Pulmonary artery endothelial cell (primary cell): ENCODE measurements at regions not wholly inside any gene's neighbourhood (a gene's known extent, or its start where the extent isn't known, plus 50 kb on each side); places are given as distances from the start of the nearest gene placed in this dataset.

Experiments used
- DNase-seq: peaks from one replicate; pipeline ENCODE4 v3.0.0-alpha.2; 2011; ENCODE audit warnings: low read depth, low spot score

DNA sequence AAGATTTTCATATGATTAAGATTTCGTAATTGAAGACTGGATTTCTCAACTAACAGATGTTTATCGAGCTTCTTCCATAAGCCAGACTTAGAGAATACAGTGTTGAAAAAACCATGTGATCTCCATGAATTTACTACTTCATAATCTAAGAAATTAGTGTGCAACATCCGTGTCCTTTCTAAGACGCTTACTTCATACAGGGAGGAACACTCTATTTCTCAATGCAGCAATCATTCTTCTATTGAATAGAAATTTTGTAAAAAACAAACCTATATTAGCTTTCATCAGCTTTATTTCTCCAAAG is 946.3 kb downstream of the KCNJ2 start:
- no peak for DNase-seq

DNA sequence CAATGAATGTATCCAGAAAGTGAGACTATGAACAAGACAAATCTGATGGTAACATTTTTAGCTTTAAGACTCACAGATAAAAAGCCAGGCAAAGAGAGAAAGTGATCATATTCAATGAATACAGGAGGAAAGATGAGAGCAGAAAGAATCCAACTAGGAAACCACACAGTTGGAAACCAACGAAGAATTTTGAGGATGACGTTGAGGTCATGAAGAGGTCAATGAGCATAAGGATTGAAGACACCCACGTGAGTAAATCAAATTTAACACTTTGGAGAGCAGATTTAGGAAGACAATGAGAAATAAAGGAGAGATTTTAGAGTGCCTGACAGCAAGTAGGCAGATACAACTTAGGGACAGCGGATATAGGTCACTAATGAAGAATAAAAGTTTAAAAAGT is 948.1 kb downstream of the KCNJ2 start:
- DNase-seq = no peak

DNA sequence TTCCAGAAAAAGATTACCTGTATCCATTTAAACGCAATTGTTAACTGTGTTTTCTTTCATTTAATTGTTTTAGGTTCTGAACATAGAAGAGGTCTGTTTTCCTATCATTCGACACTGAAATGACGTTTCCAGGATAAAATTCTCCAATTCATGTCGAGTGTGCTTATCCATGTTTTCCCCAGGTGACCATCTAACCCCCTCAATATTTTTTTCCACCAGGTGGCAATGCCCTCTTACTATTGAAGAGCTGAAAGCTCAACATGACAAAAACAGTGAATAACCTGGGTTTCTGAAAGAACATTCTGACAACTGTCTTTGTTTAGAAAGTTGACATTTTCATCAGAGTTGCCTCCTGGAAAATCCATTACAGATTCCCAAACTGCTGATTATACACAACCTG is 948.7 kb downstream of the KCNJ2 start:
- DNase-seq = no peak

DNA sequence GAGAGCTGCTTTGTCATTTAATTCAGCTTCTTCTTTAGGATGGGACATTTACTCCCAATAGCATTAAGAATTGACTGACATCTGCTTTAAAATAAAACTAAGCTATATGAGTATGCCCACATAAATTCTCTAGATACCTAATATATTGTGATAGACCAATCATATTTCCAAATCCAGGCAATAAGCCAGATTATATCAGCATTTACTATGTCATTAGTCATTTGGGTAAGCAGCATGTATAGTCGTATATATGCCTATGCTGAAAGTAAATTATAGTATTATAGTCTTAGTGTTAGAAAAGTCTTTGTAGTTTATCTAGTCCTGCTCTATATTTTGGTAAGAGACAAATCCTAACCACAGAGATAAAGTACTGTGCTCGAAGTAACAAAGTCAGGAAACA is 958.1 kb downstream of the KCNJ2 start:
- DNase-seq = no peak

DNA sequence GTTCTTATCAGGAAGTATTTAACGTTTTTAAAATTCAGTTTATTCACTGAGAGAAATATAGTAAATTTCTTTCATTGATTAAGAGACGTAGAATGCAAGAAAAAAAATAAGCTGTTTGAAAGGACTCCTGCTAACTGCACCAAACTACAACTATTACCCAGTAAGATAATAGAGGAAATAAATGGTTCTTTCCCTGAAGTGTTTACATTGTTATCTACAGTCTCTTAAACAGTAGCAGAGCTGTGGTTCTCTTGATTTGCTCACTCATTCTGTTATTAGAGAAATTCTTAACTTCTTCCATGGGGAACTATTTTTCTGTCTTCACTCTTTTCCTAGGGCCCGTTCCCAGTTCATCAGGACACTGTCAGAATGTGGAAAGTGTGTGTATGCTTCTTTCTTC is 973.0 kb downstream of the KCNJ2 start:
- no peak for DNase-seq

DNA sequence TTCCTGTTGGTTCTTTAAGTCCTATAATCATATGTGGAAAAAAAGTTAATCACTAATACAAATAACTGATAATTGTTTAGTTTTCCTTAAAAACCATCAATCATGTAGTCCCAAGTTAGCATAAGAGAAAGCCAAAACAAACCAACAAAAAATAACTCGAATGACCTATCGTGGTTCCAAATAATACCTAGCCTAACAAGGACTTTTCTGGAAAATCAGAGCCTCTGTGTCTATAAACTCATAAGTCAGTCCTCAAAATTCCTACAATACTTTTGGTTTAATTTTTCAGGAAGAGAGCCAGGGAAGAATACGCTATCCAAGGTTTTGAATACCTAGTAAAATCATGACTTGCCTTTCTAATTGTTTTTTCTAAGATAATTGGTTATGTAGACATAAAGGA is 975.3 kb upstream of the SOX9 start:
- DNase-seq = no peak

DNA sequence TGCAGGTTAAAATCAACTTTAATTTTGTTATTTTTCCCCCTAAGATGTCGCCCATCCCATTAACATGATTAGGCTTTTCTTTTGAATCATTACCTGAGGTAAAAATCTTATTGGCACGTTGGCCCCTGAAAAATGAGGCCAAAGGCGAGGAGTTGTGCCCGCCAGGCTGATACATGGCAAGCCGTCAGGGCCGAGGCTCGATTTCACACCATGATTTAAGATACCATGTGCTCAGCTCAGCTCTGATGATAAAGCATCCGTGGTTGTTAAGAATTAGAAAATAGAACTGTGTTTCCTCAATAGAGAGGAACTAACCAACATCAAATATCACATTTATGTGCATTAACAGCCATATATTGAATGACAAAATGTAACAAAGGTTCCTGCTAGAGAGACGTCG is 972.9 kb upstream of the SOX9 start:
- no peak for DNase-seq

DNA sequence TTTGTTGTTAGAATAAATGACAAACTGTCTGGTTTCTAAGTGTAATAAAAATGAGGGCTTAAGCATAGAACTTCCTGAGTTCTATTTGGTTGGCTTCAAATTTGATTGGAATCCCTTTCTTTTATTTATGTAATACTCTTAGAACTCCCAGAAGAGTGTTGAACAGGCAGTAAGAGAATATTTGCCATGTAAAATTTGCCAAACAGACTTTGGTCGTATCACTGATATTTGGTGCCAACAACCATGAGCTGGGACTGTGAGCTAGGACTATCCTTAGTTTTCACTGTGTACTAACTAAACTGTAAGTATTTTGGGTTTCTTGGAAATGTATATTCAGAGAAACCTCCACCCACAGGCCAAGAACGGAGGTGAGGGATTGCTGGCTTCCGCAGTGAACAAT is 971.2 kb upstream of the SOX9 start:
- DNase-seq = no peak

DNA sequence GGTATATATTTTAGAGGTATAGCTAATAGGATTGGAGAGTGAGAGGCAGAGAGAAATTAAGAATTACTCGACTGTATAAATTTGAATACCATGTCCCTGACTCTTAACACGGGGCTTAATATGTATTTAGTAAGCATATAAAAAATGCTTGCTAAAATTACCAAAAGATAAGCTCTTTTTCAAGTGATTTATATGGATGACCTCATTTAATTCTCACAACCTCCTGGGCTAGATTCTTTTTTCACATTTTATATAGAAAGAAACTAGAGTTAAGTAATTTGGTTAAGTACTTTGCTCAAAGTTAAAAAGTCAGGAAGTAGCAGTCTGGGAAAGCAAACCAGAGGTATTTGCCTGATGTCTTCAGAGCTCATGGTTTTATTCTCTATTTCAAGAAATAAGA is 963.5 kb upstream of the SOX9 start:
- DNase-seq = no peak

DNA sequence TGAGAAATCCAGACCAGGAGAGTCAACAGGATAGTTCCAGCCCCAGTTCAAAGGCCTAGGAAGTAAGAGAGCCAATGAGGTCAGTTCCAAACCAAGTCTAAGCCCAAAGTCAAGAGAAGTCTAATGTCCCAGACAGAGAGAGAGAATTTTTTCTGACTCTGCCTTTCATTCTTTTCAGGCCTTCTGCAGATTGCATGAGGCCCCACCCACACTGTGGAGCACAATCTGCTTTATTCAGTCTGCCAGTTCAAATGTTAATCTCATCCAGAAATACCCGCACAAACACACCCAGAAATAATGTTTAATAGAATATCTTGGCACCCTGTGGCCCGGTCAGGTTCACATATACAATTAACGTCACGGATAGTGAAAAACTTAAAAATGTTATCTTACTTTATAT is 962.4 kb upstream of the SOX9 start:
- no peak for DNase-seq

DNA sequence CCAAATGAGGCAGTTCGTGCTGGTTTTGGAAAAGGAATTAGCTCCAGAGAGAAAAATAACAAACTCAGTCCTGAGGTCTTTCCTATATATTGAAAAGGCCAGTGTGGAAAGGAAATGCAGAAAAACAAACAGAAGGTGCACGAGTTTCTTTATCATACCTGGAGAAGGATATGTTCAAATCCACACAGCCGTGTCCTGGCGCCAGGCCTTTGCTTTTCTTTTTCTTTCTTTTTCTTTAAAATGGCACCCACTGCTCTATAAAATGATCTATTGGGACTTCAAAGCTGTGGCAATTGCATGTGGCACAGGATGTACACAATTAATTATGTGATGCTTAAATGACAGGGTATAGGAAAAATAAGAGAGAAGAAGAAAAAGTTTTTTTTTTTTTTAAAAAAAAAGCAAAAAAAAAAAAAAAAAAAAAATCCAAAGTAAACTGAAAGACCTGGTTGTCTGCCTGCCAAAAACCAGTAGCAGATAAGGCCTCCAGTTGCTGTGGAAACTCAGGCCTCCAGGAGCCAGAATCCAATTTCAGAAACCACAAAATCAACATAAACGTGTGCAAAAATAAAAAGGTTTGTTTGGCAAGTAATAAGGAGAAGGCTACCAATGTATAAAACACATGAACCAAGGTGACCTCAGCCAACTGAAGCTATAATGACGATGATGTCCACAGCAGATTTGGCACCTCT is 957.6 kb upstream of the SOX9 start:
- DNase-seq = no peak

DNA sequence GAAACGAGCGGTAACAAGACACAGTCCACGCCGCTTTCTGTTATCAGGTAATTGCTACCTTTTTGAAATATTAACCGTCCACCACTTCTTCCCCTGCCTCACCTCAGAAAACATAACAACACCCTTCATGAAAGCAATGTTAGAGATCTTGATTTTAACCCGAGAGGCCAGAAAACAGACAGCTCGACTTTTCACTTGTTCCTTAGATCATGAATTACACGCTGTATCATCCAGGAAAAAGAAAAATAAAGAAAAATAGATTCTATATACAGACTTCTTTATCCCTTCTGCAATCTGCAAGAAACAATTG is 957.1 kb upstream of the SOX9 start:
- no peak for DNase-seq

DNA sequence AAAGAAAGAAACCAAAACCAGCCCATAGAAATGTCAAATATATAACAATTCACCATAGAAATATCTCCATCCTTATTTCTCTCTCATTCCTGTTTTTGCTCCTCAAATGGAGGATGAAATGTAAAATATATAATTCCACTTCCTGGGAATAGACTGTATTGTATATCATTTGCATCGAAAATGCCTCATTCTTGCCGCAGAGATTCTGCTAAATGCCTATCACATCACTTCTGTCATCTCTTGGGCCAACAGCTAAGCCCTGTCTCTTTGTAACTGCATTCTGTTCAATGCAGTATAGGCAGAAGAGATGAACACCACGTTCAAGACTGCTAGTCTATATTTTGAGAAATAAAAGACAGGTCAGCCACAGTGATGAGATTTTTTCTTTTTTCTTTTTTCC is 956.3 kb upstream of the SOX9 start:
- DNase-seq = no peak

DNA sequence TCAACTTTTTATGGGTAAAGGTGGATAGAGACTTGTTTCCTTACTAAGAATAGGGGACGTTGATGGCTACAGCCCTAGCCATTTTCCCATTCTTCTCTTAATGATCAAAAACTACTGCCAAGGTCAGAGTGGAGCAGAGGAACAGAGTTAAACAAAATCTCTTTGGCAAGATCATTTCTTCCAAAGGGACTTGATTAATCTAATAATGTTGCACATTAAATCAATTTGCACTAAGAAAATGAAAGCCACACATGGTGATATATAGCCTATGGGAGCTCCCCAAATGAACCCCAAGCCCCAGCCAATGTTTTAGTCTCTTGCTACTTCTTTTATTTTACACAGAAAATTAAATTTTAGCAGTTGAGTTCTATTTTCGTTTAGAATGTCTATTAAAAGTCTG is 954.5 kb upstream of the SOX9 start:
- no peak for DNase-seq

DNA sequence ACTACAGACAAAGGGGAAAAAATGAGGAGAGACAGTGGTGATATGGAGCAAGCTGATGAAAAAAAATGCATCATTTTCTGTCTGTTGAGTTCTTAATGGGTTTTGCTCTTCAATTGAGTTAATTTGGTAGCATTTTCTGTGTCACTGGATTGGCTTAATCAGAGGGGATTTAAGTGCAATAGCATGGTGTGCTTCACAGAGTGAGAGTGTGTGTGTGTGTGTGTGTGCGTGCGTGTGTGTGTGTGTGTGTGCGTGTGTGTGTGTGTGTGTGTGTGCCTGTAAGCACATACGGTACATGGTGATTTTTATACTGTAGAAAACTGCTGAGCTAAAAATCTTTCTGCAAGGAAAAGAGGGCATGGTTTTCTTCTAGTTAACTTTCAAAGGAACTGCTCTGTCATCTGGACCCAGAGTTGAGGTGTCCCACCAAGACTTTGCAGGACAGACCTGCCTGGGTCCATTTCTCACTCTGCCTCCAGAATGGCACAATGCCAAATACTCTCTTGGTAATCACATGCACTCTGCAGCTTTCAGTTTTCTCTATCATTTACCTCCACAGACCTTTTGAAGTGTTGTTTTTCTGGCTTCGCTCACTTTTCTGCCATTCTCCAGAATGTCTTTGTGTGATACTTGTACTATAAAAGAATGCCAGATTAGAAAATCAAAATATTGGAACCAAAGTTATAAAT is 952.6 kb upstream of the SOX9 start:
- DNase-seq = no peak

DNA sequence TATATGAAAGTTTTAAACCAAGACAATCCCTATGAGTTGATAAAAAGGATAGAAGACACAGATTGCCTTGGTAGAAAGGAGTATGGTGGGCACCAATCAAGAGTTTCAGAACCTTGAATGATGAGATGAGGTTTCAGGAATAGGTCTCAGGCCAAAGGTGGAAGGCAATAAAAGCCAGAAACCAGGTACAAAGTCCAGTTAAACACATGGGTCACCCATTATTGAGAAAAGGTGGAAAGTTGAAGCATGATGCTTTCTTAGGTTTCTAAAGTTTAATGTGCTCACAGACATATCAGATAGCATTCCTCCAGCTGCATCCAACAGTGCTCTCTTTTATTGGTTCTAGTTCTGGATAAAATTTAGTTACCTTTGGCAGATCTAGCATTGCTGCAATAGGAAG is 950.8 kb upstream of the SOX9 start:
- no peak for DNase-seq

DNA sequence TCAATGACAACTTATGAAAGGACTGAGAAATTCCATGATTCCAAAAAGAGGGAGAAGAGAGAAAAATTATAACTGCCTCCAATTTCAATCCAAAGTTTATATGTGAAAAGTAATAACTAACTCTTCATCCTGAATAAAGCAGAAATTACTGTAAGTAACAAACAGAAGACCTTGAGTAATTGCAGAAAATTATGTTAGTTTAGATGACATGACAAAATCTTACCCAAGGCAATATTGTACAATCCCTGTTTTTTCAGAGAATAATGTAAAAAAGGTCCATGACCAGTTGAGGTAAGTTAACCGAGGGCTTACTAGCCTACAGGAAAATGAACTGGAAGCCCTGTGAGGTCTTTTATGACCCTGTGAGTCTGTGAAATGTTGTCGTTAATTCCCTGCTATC is 949.5 kb upstream of the SOX9 start:
- DNase-seq = no peak

DNA sequence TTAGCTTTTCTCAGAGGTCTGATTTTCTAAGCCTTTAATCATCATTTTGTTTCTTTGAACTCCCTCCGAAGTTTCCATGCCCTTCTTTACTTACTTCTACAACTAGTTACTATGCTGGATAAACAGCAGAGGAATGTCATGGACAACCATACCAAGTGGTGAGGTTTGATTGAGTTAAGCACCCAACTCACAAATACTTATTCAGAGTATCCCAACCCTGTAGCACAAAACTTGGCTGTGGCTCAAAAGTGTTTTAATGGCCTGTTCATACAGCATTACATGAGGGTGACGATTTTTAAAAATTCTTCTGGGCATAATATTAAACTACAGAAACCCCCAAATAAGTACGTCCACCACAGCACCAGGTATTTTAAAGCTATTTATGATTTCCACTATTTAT is 946.8 kb upstream of the SOX9 start:
- DNase-seq = no peak

DNA sequence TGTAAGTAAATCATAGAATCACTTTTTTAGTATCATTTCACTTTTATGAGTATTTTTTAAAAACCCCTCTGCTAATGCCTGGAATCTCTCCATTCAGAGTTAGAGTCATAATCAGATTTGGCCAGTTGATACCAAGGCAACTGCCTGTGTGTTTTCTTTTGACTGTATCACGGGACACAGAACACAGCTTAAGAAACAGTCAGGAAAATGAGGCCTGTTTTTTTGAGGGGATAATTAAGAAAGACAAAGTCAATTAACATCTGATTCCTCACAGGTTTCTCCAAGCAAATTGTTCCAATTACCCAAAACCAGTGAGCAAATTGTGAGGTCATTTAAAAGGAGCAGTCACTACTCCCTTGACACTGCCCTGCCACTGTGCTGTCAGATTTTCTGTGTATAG is 944.5 kb upstream of the SOX9 start:
- DNase-seq = no peak

DNA sequence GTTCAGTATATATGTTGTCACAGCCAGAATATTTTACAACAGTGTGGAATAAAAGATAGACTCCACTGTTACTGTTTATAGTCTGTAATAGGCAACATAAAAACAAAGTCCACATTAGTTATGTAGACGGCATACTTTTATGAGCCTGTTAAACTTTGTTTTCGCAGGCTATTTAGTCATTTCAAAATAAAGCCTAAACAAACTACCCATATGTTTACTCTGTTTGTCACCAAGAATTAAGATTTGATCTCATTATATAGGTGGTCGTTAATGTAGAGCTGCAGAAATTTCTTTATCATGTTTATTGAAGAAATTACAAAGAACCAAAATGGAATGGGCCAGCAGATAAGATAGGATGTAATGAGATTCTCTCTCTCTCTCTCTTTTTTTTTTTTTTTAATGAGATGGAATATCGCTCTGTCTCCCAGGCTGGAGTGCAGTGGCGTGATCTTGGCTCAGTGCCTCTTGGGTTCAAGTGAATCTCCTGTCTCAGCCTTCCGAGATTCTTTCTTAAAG is 943.8 kb upstream of the SOX9 start:
- no peak for DNase-seq

DNA sequence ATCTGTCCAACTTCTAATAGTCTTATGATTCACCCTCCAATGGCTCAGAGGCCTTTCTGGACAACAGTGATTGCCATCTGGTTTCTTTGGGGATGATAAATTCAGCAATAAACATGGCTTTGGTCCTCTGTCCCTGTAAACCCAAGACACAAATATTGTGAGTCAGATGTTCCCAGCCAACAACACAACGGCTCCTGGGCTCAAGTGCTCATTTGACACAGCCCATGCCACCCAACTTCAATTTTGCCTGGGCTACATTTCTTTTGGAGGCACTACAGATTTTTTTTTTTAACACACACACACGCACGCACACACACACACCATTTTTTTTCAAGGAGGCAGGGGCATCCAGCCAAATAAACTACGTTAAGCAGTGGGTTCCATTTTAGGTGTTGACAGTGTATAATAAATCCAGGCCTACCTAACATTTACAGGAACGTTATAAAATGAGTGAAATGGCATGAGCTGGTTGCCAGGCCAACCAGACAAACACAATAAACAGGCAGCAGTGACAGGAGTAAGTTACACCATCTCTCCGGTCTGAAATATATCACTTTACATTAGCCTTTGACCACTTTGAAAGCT is 939.9 kb upstream of the SOX9 start:
- DNase-seq = no peak

DNA sequence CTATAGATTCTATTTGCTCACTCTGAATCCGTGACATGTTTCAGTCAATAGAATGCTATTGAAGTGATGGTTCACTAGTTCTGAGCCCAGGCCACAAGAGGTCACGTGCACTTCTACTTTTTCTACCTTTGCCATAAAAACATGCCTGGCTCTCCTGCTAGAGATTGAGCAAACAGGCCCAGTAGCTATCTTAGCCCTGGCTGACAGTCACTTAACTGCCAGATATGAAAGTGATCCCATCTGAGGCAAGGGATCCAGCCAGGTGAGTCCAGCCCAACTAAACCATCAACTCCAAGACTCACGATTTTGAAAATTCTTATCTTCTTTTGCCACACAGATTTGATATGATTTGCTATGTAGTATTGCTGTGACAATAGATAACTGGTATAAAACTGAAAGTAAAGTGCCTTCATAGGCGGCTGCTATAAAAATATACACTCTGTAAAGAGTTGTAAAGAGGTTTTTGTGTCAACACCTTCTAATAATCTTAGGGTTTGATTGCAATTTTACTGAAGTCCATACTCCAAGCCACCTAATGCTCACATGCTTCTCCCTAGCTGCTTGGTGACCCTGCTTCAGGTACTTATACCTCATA is 937.7 kb upstream of the SOX9 start:
- no peak for DNase-seq

DNA sequence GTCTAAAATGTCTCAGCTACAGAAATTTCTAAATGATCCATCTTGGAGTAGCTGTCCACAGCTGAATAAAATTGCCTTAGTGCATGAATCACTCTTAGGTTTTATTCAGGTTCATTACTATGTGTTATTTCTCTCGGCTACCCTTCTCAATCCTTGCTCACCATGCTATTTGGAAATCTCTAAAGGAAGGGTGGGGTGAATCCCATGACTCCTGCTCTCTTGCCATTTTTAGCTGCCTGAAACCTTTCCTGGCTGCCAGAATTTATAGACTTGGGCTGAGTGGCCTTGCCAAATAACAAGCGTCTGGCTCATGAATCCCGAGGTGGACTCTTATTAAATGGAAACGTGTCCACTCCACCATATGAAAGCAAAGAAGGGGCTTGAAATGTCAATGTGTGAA is 936.1 kb upstream of the SOX9 start:
- DNase-seq = no peak
